ENCODE measurements at regions not wholly inside any gene's neighbourhood (a gene's known extent, or its start where the extent isn't known, plus 50 kb on each side); places are given as distances from the start of the nearest gene placed in this dataset.
A peak's percentile ranks its signal among the peaks of the same experiment; 100 is the strongest.

DNA sequence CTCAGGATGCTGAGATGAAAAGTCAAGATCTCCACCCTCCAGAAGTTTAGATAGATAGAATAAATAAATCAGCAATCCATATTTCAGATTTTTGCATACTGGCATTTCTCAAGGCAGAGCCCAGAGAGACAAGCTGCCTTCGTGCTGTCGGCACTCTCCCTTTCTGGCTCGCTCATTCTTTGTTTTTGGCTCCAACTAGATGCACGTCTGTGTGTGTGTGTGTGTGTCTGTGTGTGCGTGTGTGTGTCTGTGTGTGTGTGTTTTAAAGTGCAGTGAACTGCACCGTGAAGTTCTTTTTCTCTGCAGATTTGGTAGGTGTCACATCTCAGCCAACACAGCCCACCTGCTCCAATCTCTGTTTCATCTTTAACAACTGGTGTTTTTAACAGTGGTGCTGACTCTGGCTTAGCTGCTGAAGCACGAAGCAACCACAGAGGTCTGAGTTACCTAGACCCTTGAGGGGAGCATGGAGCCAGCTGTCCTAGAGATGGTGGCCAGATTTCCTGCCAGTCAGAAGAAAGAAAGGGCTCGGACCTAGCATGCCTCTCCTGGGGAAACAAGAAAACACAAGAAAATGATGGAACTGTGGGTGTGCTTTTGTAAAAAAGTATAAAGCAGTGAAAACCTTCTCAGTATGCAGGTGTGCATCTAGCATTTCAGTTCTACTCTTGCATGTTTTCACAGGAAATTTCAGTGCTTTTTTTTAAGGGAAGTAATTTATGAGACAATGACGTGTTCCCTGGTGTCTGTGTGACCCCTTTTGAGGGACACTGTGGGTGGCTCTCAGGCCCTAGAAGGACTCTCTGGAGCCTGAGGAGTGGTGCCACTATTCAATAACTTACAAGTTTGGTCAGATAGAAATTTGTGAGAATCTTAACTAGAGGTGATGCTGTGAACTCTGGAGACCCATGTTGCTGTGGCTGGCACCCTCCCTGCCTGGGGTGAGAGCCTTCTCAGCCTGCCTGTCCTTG is 364.3 kb downstream of the RNF144A start:
- Mint-ChIP-seq H3K27ac (ENCODE audit: unreplicated experiment) (peak overlapping the region; percentile 9), H3K9me3 (ENCODE audit: unreplicated experiment) (peaks cover 2% of the 10 kb centered on the region), H3K4me3 (ENCODE audit: unreplicated experiment) (no peak overlapping the region), H3K4me1 (ENCODE audit: low read depth, unreplicated experiment) (peaks cover 8% of the 10 kb centered on the region), H3K36me3 (ENCODE audit: unreplicated experiment) (no peaks in the 10 kb centered on the region), H3K27me3 (ENCODE audit: unreplicated experiment) (no peaks in the 10 kb centered on the region)
- no peak for DNase-seq
- TF ChIP-seq, protein P1, sequence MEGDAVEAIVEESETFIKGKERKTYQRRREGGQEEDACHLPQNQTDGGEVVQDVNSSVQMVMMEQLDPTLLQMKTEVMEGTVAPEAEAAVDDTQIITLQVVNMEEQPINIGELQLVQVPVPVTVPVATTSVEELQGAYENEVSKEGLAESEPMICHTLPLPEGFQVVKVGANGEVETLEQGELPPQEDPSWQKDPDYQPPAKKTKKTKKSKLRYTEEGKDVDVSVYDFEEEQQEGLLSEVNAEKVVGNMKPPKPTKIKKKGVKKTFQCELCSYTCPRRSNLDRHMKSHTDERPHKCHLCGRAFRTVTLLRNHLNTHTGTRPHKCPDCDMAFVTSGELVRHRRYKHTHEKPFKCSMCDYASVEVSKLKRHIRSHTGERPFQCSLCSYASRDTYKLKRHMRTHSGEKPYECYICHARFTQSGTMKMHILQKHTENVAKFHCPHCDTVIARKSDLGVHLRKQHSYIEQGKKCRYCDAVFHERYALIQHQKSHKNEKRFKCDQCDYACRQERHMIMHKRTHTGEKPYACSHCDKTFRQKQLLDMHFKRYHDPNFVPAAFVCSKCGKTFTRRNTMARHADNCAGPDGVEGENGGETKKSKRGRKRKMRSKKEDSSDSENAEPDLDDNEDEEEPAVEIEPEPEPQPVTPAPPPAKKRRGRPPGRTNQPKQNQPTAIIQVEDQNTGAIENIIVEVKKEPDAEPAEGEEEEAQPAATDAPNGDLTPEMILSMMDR (IDR thresholded peaks at IDR 0.05; ENCODE audit: partially characterized antibody, unreplicated experiment): no peak

DNA sequence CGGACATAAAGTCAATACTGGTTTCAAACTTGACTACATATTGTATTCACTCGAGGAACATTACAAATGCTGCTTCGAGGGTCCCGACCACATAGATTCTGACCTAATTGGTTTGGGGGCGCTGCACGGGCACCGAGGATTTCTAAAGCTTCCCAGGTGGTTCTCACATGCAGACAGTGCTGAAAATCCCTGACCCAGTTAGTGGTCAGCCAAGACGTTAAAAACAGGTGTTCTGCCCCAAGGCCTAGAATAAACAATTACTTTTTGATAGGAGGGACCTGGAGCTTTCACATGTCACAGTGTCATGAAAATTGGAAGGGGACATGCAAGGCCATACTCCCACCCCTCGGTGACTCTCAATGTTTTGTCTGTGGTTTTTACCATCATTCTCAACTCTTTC is 368.9 kb downstream of the RNF144A start:
- H3K27ac Mint-ChIP-seq (ENCODE audit: unreplicated experiment): no peak overlapping the region

DNA sequence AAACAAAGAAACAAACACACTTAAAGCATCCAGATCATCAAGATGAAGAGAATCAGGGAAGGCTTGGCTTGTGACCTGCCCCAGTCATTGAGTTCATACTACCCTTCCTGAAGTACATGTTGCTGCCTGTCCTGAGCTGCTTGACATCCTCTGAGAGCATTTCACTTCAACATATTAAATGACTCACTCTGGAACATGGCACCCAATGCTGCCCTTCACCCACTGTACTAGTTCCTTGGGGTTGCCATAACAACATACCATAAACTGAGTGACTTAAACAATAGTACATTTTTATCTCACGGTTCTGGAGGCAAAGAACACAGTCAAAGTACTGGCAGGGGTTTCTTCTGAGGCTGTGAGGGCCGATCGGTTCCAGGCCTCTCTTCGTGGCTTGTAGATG is 371.3 kb downstream of the RNF144A start:
- Mint-ChIP-seq H3K27me3 (ENCODE audit: unreplicated experiment) (peaks cover 1% of the 10 kb centered on the region), H3K4me3 (ENCODE audit: unreplicated experiment) (no peak overlapping the region), H3K4me1 (ENCODE audit: low read depth, unreplicated experiment) (no peaks in the 10 kb centered on the region), H3K36me3 (ENCODE audit: unreplicated experiment) (no peaks in the 10 kb centered on the region), H3K9me3 (ENCODE audit: unreplicated experiment) (no peaks in the 10 kb centered on the region), H3K27ac (ENCODE audit: unreplicated experiment) (no peak overlapping the region)
- TF ChIP-seq, protein P1 (IDR thresholded peaks at IDR 0.05; ENCODE audit: partially characterized antibody, unreplicated experiment): no peak
- no peak for DNase-seq

More for the DNA sequence above, 368.9 kb downstream of the RNF144A start:
- TF ChIP-seq, protein P1 (IDR thresholded peaks at IDR 0.05; ENCODE audit: partially characterized antibody, unreplicated experiment): no peak
- Mint-ChIP-seq H3K36me3 (ENCODE audit: unreplicated experiment) (no peaks in the 10 kb centered on the region), H3K9me3 (ENCODE audit: unreplicated experiment) (peaks cover 2% of the 10 kb centered on the region), H3K4me1 (ENCODE audit: low read depth, unreplicated experiment) (peaks cover 6% of the 10 kb centered on the region), H3K27me3 (ENCODE audit: unreplicated experiment) (peaks cover 1% of the 10 kb centered on the region), H3K4me3 (ENCODE audit: unreplicated experiment) (no peak overlapping the region)
- DNase-seq: no peak

DNA sequence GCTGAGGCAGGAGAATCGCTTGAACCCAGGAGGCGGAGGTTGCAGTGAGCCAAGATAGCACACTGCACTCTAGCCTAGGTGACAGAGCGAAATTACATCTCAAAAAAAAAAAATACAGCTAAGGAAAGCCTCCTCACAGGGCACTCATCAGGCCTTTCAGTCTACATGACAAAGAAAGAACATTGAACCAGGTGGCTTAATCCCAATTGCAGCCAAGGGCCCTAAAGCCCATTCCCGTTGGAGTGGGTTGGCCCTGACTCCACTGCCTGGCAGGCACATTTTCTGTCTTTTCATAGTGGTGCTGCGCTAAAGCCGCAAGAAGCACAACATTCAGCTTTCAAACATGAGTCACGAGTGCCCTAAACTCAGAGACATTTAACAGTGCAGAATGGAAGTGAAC is 372.5 kb downstream of the RNF144A start:
- Mint-ChIP-seq H3K27ac (ENCODE audit: unreplicated experiment) (no peak overlapping the region), H3K27me3 (ENCODE audit: unreplicated experiment) (peaks cover 3% of the 10 kb centered on the region), H3K4me3 (ENCODE audit: unreplicated experiment) (no peak overlapping the region), H3K36me3 (ENCODE audit: unreplicated experiment) (no peaks in the 10 kb centered on the region), H3K9me3 (ENCODE audit: unreplicated experiment) (no peaks in the 10 kb centered on the region), H3K4me1 (ENCODE audit: low read depth, unreplicated experiment) (no peaks in the 10 kb centered on the region)
- TF ChIP-seq, protein P1 (IDR thresholded peaks at IDR 0.05; ENCODE audit: partially characterized antibody, unreplicated experiment): no peak
- no peak for DNase-seq

DNA sequence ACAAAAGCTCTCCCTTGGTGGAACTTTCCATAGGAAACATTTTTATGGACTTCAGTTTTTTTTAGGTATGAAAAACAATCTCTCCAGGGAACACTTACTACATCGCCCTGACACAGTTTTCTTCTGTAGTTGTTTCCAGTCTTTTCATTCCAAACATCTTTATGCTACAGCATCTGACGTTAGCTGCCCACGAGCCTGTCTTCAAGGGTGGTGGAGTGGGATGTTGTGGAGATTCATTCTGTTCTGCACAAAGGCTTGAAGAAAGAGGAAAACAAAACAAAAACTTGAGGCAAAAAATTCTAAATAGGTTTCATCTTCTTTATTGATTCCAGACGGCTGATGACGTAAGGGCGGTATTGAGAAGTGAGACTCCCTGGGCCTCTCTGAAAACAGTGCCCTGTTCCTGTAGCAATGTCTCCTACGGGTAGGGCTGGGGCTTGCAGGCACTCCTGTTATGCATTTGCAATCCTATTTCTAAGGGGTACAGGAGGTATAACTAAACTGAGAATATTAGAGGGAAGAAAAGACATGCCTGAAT is 375.0 kb downstream of the RNF144A start:
- Mint-ChIP-seq H3K4me3 (ENCODE audit: unreplicated experiment) (no peak overlapping the region), H3K27ac (ENCODE audit: unreplicated experiment) (no peak overlapping the region), H3K36me3 (ENCODE audit: unreplicated experiment) (no peaks in the 10 kb centered on the region), H3K4me1 (ENCODE audit: low read depth, unreplicated experiment) (no peaks in the 10 kb centered on the region), H3K27me3 (ENCODE audit: unreplicated experiment) (peaks cover 3% of the 10 kb centered on the region), H3K9me3 (ENCODE audit: unreplicated experiment) (no peaks in the 10 kb centered on the region)
- TF ChIP-seq, protein P1 (IDR thresholded peaks at IDR 0.05; ENCODE audit: partially characterized antibody, unreplicated experiment): no peak
- DNase-seq: no peak
